ENCODE measurements at regions not wholly inside any gene's neighbourhood (a gene's known extent, or its start where the extent isn't known, plus 50 kb on each side); places are given as distances from the start of the nearest gene placed in this dataset.
"Not testable (repeated sequence)": the region's sequence is repeated elsewhere in the genome, so short reads cannot be mapped to it uniquely, and the experiment has no call there.

- intact Hi-C loops (cut with DNase I) = no loop called here
- ATAC-seq = no peak
- H3K4me1 ChIP-seq (ENCODE audit: control insufficient read depth, insufficient read depth, low read length) = no peaks in the 10 kb centered on the region
These were observed 988.3 kb downstream of the VRK1 start for GRCh38 chr14:97785495-97785894.

GRCh38 chr14:97788364-97788763 lies 991.2 kb downstream of the VRK1 start:
- DNase-seq (no peak), ATAC-seq (no peak)
- H3K9me3 ChIP-seq (ENCODE audit: control insufficient read depth, low read length) = no peaks in the 10 kb centered on the region
- no peaks in the 10 kb centered on the region for H3K4me1 ChIP-seq (ENCODE audit: control insufficient read depth, insufficient read depth, low read length)
- intact Hi-C loops (cut with DNase I) = no loop called here
- no peaks in the 10 kb centered on the region for H3K27me3 ChIP-seq (ENCODE audit: control insufficient read depth, insufficient read depth)
- no peak overlapping the region for H3K27ac ChIP-seq (ENCODE audit: low read length)
- no peak overlapping the region for H3K4me3 ChIP-seq (ENCODE audit: low read length)

More at GRCh38 chr14:97785495-97785894, 988.3 kb downstream of the VRK1 start:
- Histone ChIP-seq H3K9me3 (ENCODE audit: control insufficient read depth, low read length) (no peaks in the 10 kb centered on the region), H3K27me3 (ENCODE audit: control insufficient read depth, insufficient read depth) (no peaks in the 10 kb centered on the region), H3K27ac (ENCODE audit: low read length) (no peak overlapping the region), H3K4me3 (ENCODE audit: low read length) (no peak overlapping the region)
- no peak for DNase-seq
- WGBS = 93% methylated on average over 1 of the region's 1 CpG

GRCh38 chr14:97788846-97789526 lies 991.8 kb downstream of the VRK1 start:
- intact Hi-C loops (cut with DNase I) = no loop called here
- Histone ChIP-seq H3K27ac (ENCODE audit: low read length) (no peak overlapping the region), H3K4me1 (ENCODE audit: control insufficient read depth, insufficient read depth, low read length) (no peaks in the 10 kb centered on the region), H3K27me3 (ENCODE audit: control insufficient read depth, insufficient read depth) (no peaks in the 10 kb centered on the region), H3K4me3 (ENCODE audit: low read length) (no peak overlapping the region), H3K9me3 (ENCODE audit: control insufficient read depth, low read length) (no peaks in the 10 kb centered on the region)
- no peak for ATAC-seq
- 91% methylated on average over 7 of the region's 7 CpGs for WGBS
- DNase-seq = no peak

GRCh38 chr14:97791072-97791471 lies 993.9 kb downstream of the VRK1 start:
- H3K4me1 ChIP-seq (ENCODE audit: control insufficient read depth, insufficient read depth, low read length) = no peaks in the 10 kb centered on the region
- H3K4me3 ChIP-seq (ENCODE audit: low read length) = no peak overlapping the region
- H3K27me3 ChIP-seq (ENCODE audit: control insufficient read depth, insufficient read depth) = no peaks in the 10 kb centered on the region
- no peaks in the 10 kb centered on the region for H3K9me3 ChIP-seq (ENCODE audit: control insufficient read depth, low read length)
- intact Hi-C loops (cut with DNase I) = no loop called here
- no peak overlapping the region for H3K27ac ChIP-seq (ENCODE audit: low read length)
- 79% methylated on average over 6 of the region's 6 CpGs for WGBS
- DNase-seq (no peak), ATAC-seq (no peak)

GRCh38 chr14:97791906-97792305 lies 994.7 kb downstream of the VRK1 start:
- Histone ChIP-seq H3K27me3 (ENCODE audit: control insufficient read depth, insufficient read depth) (no peaks in the 10 kb centered on the region), H3K9me3 (ENCODE audit: control insufficient read depth, low read length) (no peaks in the 10 kb centered on the region), H3K27ac (ENCODE audit: low read length) (no peak overlapping the region), H3K4me1 (ENCODE audit: control insufficient read depth, insufficient read depth, low read length) (no peaks in the 10 kb centered on the region), H3K4me3 (ENCODE audit: low read length) (no peak overlapping the region)
- no peak for DNase-seq
- no peak for ATAC-seq
- WGBS = 86% methylated on average over 8 of the region's 8 CpGs
- intact Hi-C loops (cut with DNase I) = no loop called here

- Histone ChIP-seq H3K27ac (ENCODE audit: low read length) (no peak overlapping the region), H3K9me3 (ENCODE audit: control insufficient read depth, low read length) (no peaks in the 10 kb centered on the region), H3K4me1 (ENCODE audit: control insufficient read depth, insufficient read depth, low read length) (no peaks in the 10 kb centered on the region), H3K4me3 (ENCODE audit: low read length) (no peak overlapping the region), H3K27me3 (ENCODE audit: control insufficient read depth, insufficient read depth) (no peaks in the 10 kb centered on the region)
- DNase-seq (no peak), ATAC-seq (no peak)
- intact Hi-C loops (cut with DNase I) = no loop called here
- WGBS = 67% methylated on average over 5 of the region's 5 CpGs
These were observed 999.3 kb downstream of the VRK1 start for GRCh38 chr14:97796511-97796910.

- 69% methylated on average over 9 of the region's 9 CpGs for WGBS
- ATAC-seq = no peak
- intact Hi-C loops (cut with DNase I) = no loop called here
These were observed 1001.0 kb downstream of the VRK1 start for GRCh38 chr14:97798176-97798575.

GRCh38 chr14:97802430-97803373 lies 1005.5 kb downstream of the VRK1 start:
- no peak overlapping the region for H3K4me3 ChIP-seq (ENCODE audit: low read length)
- WGBS = 79% methylated on average over 8 of the region's 8 CpGs
- H3K27ac ChIP-seq (ENCODE audit: low read length) = no peak overlapping the region
- H3K27me3 ChIP-seq (ENCODE audit: control insufficient read depth, insufficient read depth) = no peaks in the 10 kb centered on the region
- DNase-seq (no peak), ATAC-seq (no peak)
- H3K9me3 ChIP-seq (ENCODE audit: control insufficient read depth, low read length) = no peaks in the 10 kb centered on the region
- intact Hi-C loops (cut with DNase I) = no loop called here
- H3K4me1 ChIP-seq (ENCODE audit: control insufficient read depth, insufficient read depth, low read length) = no peaks in the 10 kb centered on the region

More at GRCh38 chr14:97798176-97798575, 1001.0 kb downstream of the VRK1 start:
- DNase-seq = no peak
- H3K27ac ChIP-seq (ENCODE audit: low read length) = no peak overlapping the region
- H3K9me3 ChIP-seq (ENCODE audit: control insufficient read depth, low read length) = no peaks in the 10 kb centered on the region
- H3K4me3 ChIP-seq (ENCODE audit: low read length) = no peak overlapping the region
- H3K4me1 ChIP-seq (ENCODE audit: control insufficient read depth, insufficient read depth, low read length) = no peaks in the 10 kb centered on the region
- H3K27me3 ChIP-seq (ENCODE audit: control insufficient read depth, insufficient read depth) = no peaks in the 10 kb centered on the region

- intact Hi-C loops (cut with DNase I) = no loop called here
- Histone ChIP-seq H3K9me3 (ENCODE audit: control insufficient read depth, low read length) (no peaks in the 10 kb centered on the region), H3K4me3 (ENCODE audit: low read length) (no peak overlapping the region), H3K27ac (ENCODE audit: low read length) (no peak overlapping the region), H3K27me3 (ENCODE audit: control insufficient read depth, insufficient read depth) (no peaks in the 10 kb centered on the region), H3K4me1 (ENCODE audit: control insufficient read depth, insufficient read depth, low read length) (no peaks in the 10 kb centered on the region)
- no peak for DNase-seq
- ATAC-seq = no peak
- WGBS = 67% methylated on average over 2 of the region's 2 CpGs
These were observed 1006.9 kb downstream of the VRK1 start for GRCh38 chr14:97804056-97804455.

GRCh38 chr14:97806891-97807290 lies 1009.7 kb downstream of the VRK1 start:
- H3K9me3 ChIP-seq (ENCODE audit: control insufficient read depth, low read length) = no peaks in the 10 kb centered on the region
- intact Hi-C loops (cut with DNase I) = no loop called here
- WGBS = 75% methylated on average over 9 of the region's 9 CpGs
- no peaks in the 10 kb centered on the region for H3K27me3 ChIP-seq (ENCODE audit: control insufficient read depth, insufficient read depth)
- H3K27ac ChIP-seq (ENCODE audit: low read length) = no peak overlapping the region
- DNase-seq (no peak), ATAC-seq (no peak)
- no peaks in the 10 kb centered on the region for H3K4me1 ChIP-seq (ENCODE audit: control insufficient read depth, insufficient read depth, low read length)
- no peak overlapping the region for H3K4me3 ChIP-seq (ENCODE audit: low read length)

GRCh38 chr14:97808541-97808940 lies 1011.4 kb downstream of the VRK1 start:
- H3K4me3 ChIP-seq (ENCODE audit: low read length); H3K27me3 ChIP-seq (ENCODE audit: control insufficient read depth, insufficient read depth); ATAC-seq; intact Hi-C loops (cut with DNase I); DNase-seq; H3K27ac ChIP-seq (ENCODE audit: low read length); H3K9me3 ChIP-seq (ENCODE audit: control insufficient read depth, low read length); H3K4me1 ChIP-seq (ENCODE audit: control insufficient read depth, insufficient read depth, low read length): not testable (repeated sequence)
- WGBS = 94% methylated on average over 4 of the region's 4 CpGs
